RWPE1 (cell line): ENCODE measurements at regions not wholly inside any gene's neighbourhood (a gene's known extent, or its start where the extent isn't known, plus 50 kb on each side); places are given as distances from the start of the nearest gene placed in this dataset.

ENCODE experiments used
- CTCF ChIA-PET: fragments of 350-600 bp; sonication (Branson Sonifier 250); formaldehyde crosslinking; extraction: SDS; loops from one replicate; lab custom pipeline; 2021; lab: Yijun Ruan, JAX
- POLR2A ChIA-PET: fragments of 400-600 bp; formaldehyde crosslinking; extraction: SDS; loops from one replicate; lab custom pipeline; 2020; ENCODE audit warnings: antibody characterized with exemption; ENCODE audit not compliant: low non-redundant PET; lab: Yijun Ruan, JAX
- DNase-seq: peaks from one replicate; pipeline ENCODE4 v3.0.0; 2012; ENCODE audit warnings: low spot score
- H3K27ac ChIP-seq: fragments of 450-650 bp; 2 replicates; pipeline ENCODE4 v1.5.1; 2017
- TF ChIP-seq, protein P1 (sequence below): fragments of 450-650 bp; conservative IDR thresholded peaks from 2 replicates; pipeline ENCODE4 v1.5.1; 2017; ENCODE audit warnings: low read depth, mild to moderate bottlenecking

DNA sequence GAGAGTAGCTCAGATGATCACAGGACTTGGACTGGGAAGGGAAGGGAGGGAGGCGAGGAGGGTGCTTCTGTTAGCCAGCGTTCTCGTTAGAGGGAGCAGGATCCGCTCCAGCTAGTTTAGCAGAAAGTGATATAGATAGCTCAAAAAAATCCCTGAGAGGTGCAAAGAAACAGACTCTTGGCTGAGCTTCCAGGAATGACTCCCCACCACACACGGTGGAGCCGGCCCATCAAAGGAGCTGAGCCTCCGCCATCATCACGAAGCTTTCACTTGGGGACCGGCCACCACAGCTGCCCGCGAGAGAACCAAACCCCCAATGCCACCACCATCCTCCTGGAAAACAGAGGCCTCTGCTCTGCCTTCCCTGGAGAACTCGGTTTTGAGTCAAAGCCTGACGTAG lies 124.6 kb upstream of the BCL2L14 start:
- H3K27ac ChIP-seq = no peak overlapping the region
- TF ChIP-seq, protein P1, sequence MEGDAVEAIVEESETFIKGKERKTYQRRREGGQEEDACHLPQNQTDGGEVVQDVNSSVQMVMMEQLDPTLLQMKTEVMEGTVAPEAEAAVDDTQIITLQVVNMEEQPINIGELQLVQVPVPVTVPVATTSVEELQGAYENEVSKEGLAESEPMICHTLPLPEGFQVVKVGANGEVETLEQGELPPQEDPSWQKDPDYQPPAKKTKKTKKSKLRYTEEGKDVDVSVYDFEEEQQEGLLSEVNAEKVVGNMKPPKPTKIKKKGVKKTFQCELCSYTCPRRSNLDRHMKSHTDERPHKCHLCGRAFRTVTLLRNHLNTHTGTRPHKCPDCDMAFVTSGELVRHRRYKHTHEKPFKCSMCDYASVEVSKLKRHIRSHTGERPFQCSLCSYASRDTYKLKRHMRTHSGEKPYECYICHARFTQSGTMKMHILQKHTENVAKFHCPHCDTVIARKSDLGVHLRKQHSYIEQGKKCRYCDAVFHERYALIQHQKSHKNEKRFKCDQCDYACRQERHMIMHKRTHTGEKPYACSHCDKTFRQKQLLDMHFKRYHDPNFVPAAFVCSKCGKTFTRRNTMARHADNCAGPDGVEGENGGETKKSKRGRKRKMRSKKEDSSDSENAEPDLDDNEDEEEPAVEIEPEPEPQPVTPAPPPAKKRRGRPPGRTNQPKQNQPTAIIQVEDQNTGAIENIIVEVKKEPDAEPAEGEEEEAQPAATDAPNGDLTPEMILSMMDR = no peak
- POLR2A ChIA-PET = no interaction called here
- DNase-seq = no peak
- CTCF ChIA-PET = no interaction called here

DNA sequence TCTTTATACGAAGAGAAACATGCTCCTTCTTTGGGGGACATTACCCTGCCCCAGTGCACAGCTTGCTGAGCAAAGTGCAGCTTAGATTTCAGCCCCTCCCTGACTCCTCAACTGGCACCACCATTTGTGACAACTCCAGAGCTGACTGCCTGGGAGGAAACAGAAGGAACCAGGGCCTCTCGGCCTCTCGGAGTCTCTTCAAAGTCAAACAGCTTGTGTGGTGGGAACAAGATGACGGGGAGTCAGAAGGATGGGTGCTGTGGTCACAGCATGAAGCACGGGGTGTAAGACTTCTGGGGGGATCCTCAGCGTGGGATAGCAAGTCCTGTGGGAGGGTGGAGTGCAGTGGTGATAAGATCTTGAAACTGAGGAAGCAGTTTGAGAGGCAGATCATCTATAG lies 123.5 kb upstream of the BCL2L14 start:
- no peak for DNase-seq
- CTCF ChIA-PET = no interaction called here
- TF ChIP-seq, protein P1 = no peak
- POLR2A ChIA-PET = no interaction called here
- H3K27ac ChIP-seq = no peak overlapping the region

DNA sequence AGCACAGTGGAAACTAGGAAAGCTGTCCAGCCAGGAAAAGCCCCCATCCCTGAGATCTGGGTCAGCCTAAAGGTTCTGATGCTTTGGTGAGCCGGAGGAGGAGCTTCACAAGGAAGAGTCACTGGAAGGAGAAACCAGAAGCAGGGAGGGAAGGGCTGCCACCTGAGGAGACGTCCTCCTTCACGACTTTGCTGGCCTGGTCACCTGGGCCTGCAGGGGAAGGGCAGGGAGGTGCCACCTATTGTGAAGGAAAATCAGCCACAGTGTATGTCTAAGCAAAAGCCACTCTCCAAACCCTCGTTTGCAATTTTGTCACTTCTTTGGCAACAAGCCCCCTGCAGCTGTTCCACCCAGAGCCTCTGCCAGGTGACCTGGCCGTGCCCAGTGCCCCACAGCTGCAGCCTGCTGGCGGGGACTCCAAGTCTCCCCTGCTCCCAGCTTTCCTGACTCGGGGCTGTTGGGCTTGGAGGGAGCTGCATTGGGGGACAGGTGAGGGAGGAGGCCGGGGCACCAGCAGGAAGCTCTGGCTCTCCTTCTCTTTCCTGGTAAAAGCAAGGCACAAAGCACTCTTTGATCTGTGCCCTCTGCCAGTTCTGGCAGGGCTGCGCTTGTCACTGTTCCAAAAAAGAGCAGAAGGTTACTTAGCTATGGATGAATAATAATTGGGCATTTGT lies 120.9 kb upstream of the BCL2L14 start:
- no peak overlapping the region for H3K27ac ChIP-seq
- CTCF ChIA-PET = no interaction called here
- TF ChIP-seq, protein P1 = no peak
- DNase-seq = no peak
- POLR2A ChIA-PET = no interaction called here

DNA sequence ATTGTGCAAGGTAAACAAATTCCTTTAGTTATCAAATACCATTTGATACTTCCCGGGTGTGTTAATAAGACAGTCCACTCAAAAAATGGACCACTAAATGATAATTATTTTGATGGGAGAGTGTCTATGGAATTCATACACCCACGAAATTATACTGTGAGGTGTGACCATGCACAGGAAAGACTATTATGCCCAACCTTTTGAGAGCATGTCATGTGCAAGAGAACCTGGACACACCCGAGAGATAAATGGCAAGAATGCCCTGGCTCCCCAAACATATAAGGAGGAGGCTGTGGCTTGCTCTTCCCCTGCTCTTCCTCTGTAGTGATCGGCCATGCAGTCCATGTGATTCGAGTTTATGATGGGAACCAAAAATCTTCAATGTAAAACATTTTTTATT lies 119.5 kb upstream of the BCL2L14 start:
- TF ChIP-seq, protein P1 = no peak
- DNase-seq = no peak
- CTCF ChIA-PET = no interaction called here
- POLR2A ChIA-PET = no interaction called here
- H3K27ac ChIP-seq = no peak overlapping the region

DNA sequence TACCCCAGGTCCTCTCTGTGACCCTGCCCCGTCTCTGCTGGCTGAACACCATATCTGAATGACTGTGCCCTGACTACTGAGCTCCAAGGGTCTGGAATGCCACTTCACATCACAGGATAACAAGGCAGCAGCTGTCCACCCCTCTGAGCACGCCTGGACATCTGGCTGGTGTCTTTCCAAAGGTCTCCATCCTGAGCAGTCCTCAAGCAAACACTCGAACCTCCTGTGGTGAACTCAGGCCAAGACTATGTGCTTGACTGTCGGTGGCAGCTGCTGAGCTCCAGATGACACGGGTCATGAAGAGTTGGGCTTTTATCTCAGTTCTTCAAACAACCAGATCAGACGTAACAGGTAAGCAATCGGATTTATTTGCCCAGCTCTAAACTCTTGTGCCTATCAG lies 117.2 kb upstream of the BCL2L14 start:
- POLR2A ChIA-PET = no interaction called here
- H3K27ac ChIP-seq = no peak overlapping the region
- no peak for DNase-seq
- CTCF ChIA-PET = no interaction called here
- TF ChIP-seq, protein P1 = no peak

DNA sequence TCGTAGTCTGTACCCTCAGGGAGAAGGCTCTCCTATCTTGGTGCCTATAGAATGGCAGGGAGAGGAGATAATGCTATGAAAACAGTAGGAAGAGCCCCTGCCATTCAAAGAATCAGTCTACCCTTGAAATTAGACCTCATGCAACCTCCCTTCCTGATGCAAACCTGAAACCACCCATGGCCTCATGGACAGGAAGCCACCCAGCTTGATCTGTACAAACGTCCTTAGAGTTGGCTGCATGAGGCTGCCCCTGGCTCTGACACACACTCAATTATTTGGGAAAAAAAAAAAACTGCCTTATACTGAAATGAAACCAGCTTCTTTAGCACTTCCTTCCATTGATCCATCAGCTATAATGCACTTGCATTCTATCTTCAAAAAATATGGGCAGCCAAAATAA lies 116.6 kb upstream of the BCL2L14 start:
- POLR2A ChIA-PET = no interaction called here
- CTCF ChIA-PET = no interaction called here

More for the DNA sequence above, 116.6 kb upstream of the BCL2L14 start:
- TF ChIP-seq, protein P1 = no peak
- DNase-seq = no peak
- H3K27ac ChIP-seq = no peak overlapping the region
